Body of pancreas (tissue), 4 donors: ENCODE measurements at regions not wholly inside any gene's neighbourhood (a gene's known extent, or its start where the extent isn't known, plus 50 kb on each side); places are given as distances from the start of the nearest gene placed in this dataset.
A peak's percentile ranks its signal among the peaks of the same experiment; 100 is the strongest.

Experiments used
- ATAC-seq: fragments of 150-250 bp; one replicate; pipeline ENCODE4 v1.9.1; 2016
- DNase-seq, 4 donors: peaks; one replicate each; pipeline ENCODE4 v3.0.0-alpha.2; 2019
- H3K27ac ChIP-seq, 4 donors: fragments of 200-600 bp; sonication (generic); 1 replicate in 3 of 4; 2 replicates in 1 of 4; pipeline versions ENCODE4 v1.5.1 to v1.6.1; 2016 to 2019; ENCODE audit warnings: mild to moderate bottlenecking in 1 of 4, mixed read lengths in 1 of 4, moderate library complexity in 1 of 4
- H3K27me3 ChIP-seq, 2 donors: fragments of 200-600 bp; sonication (generic); one replicate each; pipeline ENCODE4 v1.6.0; 2016; ENCODE audit warnings: mild to moderate bottlenecking in 1 of 2
- H3K36me3 ChIP-seq, 2 donors: fragments of 200-600 bp; sonication (generic); replicated peaks in 1 of 2; 2 replicates each; pipeline ENCODE4 v1.5.1; 2016; ENCODE audit warnings: low read depth in 2 of 2; ENCODE audit not compliant: insufficient read depth in 1 of 2
- H3K4me1 ChIP-seq: fragments of 200-600 bp; sonication (generic); one replicate; pipeline ENCODE4 v1.6.0; 2016
- H3K4me3 ChIP-seq, 2 donors: fragments of 200-600 bp; sonication (generic); 1 replicate in 1 of 2; 2 replicates in 1 of 2; pipeline ENCODE4 v1.5.1; 2016 to 2019
- H3K9me3 ChIP-seq, 3 donors: fragments of 200-600 bp; sonication (generic); 1 replicate in 2 of 3; 2 replicates in 1 of 3; pipeline ENCODE4 v1.5.1; 2016
- CTCF ChIP-seq, 7 experiments: fragments of 450-650 bp in 4 of 7; fragments of 200-600 bp in 3 of 7; sonication (generic) in 3 of 7; IDR thresholded peaks; one replicate each; pipeline ENCODE4 v1.5.1; 2016 to 2019; ENCODE audit warnings: antibody characterized with exemption in 7 of 7
- POLR2A ChIP-seq, 3 donors: fragments of 450-650 bp; IDR thresholded peaks; one replicate each; pipeline ENCODE4 v1.6.1; 2016; ENCODE audit warnings: antibody characterized with exemption in 3 of 3, mild to moderate bottlenecking in 2 of 3
- WGBS, 2 donors: methylation state at CpG; one replicate each; pipeline ENCODE4 v1.1.5; 2017; 5-methylcytosine and 5-hydroxymethylcytosine counted together
- intact Hi-C: fragments of 100-400 bp; cut with DNase I; formaldehyde crosslinking; loops from one replicate; pipeline ENCODE4 v1.15.1; 2023

DNA sequence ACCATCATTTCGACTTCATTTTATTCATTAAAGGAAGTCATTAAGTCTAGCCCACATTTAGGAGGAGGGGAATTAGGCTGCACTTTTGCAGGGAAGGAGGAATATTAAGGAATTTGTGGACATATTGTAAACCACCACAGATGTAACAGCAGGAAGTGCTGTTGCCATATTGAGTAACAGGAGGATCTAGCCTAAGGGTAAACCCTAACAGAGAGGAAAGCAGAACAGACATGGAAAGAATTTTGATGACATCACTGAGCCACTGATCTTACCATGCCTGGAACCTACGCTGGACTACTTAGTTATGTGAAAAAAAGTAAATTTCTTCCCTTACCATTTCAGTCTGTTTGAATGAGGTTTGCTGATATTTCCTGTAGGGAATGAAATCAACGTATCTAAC, 100.7 kb upstream of the ATF7IP start:
- Histone ChIP-seq H3K27me3 (no peaks in the 10 kb centered on the region), H3K4me3 (no peak overlapping the region), H3K27ac (no peak overlapping the region), H3K4me1 (peaks cover 15% of the 10 kb centered on the region), H3K9me3 (no peaks in the 10 kb centered on the region), H3K36me3 (no peaks in the 10 kb centered on the region)
- ATAC-seq, result no peak
- no peak for DNase-seq
- WGBS, 2 donors, result 79 to 88% methylated on average over 3 of the region's 3 CpGs
- no peak for TF ChIP-seq CTCF (IDR thresholded peaks at IDR 0.05)
- TF ChIP-seq POLR2A (IDR thresholded peaks at IDR 0.05), result no peak
- intact Hi-C loops, result loop anchor here (10.0 kb wide), 1 partner anchor 90 kb away; no protein-coding TSS in a partner anchor

DNA sequence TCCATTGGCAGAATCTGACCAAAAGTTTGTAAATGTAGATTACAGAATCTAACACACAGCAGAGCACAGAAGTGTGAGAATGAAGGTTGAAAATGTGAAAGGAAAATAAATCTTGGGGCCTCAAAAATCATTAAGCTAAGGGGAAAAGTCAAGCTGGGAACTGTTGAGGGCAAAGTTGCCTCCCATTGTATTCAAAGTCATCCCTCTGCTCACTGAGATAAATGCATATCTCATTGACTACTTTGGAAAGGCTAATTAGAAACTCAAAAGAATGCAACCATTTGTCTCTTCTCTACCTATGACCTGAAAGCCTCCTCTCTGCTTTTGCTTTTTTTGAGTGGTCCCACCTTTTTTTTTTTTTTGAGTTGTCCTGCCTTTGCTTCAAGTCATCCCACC, 97.4 kb upstream of the ATF7IP start:
- Histone ChIP-seq H3K27ac (no peak overlapping the region), H3K4me3 (no peak overlapping the region), H3K36me3 (no peaks in the 10 kb centered on the region), H3K9me3 (no peaks in the 10 kb centered on the region), H3K4me1 (peaks cover 5% of the 10 kb centered on the region), H3K27me3 (no peaks in the 10 kb centered on the region)
- no peak for TF ChIP-seq CTCF (IDR thresholded peaks at IDR 0.05)
- no peak for TF ChIP-seq POLR2A (IDR thresholded peaks at IDR 0.05)
- intact Hi-C loops, result loop anchor here (10.0 kb wide), 1 partner anchor 87 kb away; no protein-coding TSS in a partner anchor
- no peak for DNase-seq
- no peak for ATAC-seq

DNA sequence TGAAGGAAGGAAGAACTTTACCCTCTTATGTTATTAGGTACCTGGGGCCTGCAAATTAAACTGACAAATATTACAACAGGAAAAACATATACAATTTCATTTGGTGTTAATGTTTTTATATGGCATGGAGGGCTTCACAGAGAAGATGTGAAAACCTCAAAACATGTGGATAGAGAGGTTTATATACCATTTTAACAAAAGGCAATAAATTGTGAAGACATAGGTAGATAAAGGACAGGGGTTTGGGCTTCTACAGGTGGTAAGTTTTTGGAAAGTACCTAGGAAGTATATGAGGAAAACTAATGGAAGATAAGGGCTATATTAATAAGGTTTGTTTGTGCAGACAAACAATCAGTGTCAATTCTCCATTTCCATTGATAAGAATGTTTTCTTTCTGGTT, 95.1 kb upstream of the ATF7IP start:
- Histone ChIP-seq H3K4me1 (peaks cover 8% of the 10 kb centered on the region), H3K4me3 (no peak overlapping the region), H3K27me3 (no peaks in the 10 kb centered on the region), H3K27ac (no peak overlapping the region), H3K36me3 (no peaks in the 10 kb centered on the region), H3K9me3 (no peaks in the 10 kb centered on the region)
- no peak for ATAC-seq
- no peak for DNase-seq
- intact Hi-C loops, result no loop called here
- no peak for TF ChIP-seq POLR2A (IDR thresholded peaks at IDR 0.05)
- TF ChIP-seq CTCF (IDR thresholded peaks at IDR 0.05), result no peak

DNA sequence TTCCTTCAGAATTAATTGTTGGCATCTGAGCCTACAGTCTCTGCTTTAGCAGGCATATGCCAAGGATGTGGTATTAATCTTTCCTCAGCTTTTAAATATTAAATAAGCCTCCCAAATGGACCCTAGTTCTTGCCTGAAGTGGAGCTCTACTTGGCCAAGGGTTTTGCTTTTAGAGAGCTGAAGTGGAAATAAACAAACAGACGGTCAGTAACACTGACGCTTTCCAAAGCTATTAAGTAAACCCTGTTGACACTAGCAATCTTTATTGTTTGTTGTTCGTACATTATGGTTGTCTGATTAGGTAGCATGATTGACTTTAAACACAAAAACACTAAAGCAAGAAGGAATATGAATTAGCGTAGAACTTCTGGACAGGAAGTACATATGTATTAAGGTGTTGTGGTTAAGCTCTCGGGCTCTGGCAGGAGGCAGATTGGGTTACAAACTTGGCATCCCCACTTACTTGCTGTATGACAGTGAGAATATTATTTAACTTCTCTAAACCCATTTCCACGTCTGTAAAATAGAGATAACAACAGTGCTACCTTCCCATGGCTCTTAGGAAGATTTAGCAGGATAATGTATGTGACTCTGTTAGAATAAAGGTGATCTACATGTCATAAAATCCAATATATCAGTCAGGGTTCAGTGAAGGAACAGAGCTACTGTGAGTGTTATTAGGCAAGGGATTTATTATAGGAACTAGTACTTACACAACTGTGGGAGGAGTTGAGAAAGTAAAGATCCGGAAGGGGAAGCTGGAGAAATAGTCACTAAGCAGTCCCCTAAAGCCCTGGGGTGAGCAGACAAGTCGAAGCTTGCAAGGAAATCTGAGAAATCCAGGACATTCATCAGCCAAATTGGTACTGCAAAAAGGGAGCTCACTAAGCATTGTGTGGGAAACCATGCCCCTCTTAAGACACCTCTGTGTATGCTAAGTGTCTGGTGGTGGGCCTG, 92.2 kb upstream of the ATF7IP start:
- DNase-seq, result peak in 3 of 4 donors; percentile 15 to 31 (median 29)
- H3K36me3 ChIP-seq, result no peaks in the 10 kb centered on the region
- no peak for TF ChIP-seq POLR2A (IDR thresholded peaks at IDR 0.05)
- no peak for TF ChIP-seq CTCF (IDR thresholded peaks at IDR 0.05)
- peak overlapping the region in 3 of 4 donors; percentile 28 to 56 (median 45) for H3K27ac ChIP-seq
- WGBS, 2 donors, result 24 to 28% methylated on average over 8 of the region's 8 CpGs
- no peaks in the 10 kb centered on the region for H3K27me3 ChIP-seq
- no peak overlapping the region for H3K4me3 ChIP-seq
- intact Hi-C loops, result no loop called here
- peak; percentile 42 for ATAC-seq
- no peaks in the 10 kb centered on the region for H3K9me3 ChIP-seq
- H3K4me1 ChIP-seq, result peaks cover 8% of the 10 kb centered on the region

DNA sequence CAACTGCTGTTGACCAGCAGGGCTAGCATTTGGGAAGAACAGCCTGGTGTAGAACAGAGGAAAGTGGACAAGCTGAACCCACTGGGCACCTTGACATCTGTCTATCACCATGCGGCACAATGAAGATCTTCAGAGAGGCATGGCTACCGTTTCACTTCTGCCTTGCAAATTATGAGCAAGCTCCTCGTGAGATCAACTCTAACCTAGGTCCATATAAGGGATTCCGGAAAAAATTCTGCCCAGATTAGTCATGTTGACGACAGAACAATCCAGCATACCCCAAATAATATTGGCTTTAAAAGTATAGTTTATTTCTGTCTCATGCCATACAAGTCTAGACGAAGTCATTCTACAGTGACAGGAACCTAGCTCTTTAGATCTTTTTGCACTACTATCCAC, 91.6 kb upstream of the ATF7IP start:
- no peak for TF ChIP-seq POLR2A (IDR thresholded peaks at IDR 0.05)
- TF ChIP-seq CTCF (IDR thresholded peaks at IDR 0.05), result no peak
- intact Hi-C loops, result no loop called here
- Histone ChIP-seq H3K4me1 (peaks cover 8% of the 10 kb centered on the region), H3K36me3 (no peaks in the 10 kb centered on the region), H3K9me3 (no peaks in the 10 kb centered on the region), H3K27ac (peak overlapping the region in 2 of 4 donors; percentile 28 to 56), H3K4me3 (no peak overlapping the region), H3K27me3 (no peaks in the 10 kb centered on the region)
- DNase-seq, result no peak
- WGBS, 2 donors, result 82 to 94% methylated on average over 4 to 6 of the region's 6 CpGs
- no peak for ATAC-seq
